Left renal pelvis (tissue), 4 donors: ENCODE measurements at regions not wholly inside any gene's neighbourhood (a gene's known extent, or its start where the extent isn't known, plus 50 kb on each side); places are given as distances from the start of the nearest gene placed in this dataset.
"Not testable (repeated sequence)": the region's sequence is repeated elsewhere in the genome, so short reads cannot be mapped to it uniquely, and the experiment has no call there.

ENCODE experiments used
- DNase-seq, 4 donors: peaks; one replicate each; pipeline ENCODE4 v3.0.0-alpha.2; 2013; ENCODE audit warnings: low read depth in 4 of 4, low spot score in 3 of 4

DNA sequence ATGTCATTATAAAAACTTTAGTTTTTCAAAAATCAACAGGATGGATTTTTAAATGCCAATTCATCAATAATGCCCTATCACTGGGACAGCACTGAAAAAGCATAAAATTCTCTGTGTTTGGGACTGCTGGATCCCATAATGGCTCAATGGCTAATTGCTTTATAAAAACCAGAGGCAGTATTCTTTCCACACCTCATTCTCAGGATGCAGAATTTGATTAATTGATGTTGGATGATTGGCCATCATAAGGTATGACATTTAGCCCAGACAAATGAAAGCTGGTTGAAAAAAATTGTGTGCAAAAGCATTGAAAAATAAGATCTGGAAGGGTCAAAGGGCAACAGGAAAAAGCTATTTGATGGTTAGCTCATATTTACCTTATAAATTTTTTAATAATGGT is 362.2 kb upstream of the SNX7 start:
- no peak for DNase-seq

DNA sequence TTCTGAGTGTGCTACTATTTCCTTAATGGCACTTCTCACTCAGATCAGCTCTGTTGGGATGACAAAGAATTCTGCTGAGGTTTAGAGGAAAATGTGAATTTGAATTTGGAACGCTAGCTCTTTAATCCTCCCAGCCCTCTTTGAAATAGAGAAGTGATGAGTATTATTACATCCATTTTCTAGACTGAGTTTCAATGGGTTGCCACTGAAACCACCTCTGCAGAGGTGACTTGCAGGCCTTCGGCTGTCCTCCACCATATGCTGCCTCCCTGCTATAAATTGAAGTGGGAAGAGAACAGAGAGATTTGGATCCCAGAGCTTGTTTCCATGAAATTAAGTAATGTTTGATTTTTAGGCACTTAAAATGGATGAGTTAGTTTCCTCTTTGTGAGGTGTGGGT is 363.2 kb upstream of the SNX7 start:
- DNase-seq = no peak

GRCh38 chr1:98296681-98297080 is 364.8 kb upstream of the SNX7 start:
- DNase-seq = no peak

DNA sequence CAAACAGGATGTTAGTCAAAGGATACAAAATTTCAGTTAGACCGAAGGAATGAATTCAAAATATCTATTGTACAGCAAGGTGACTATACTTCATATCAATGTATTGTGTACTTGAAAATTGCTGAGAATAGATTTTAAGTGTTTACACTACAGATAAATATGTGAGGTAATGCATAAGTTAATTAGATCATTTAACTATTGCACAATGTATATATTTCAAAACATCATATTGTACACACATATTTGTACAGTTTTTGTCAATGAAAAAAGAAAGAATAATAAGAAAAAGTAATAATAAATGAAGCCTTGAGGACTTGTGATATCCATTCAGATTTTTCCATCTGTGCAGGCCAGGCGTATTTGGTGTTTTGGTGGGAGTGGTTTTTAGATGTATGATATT is 367.4 kb upstream of the SNX7 start:
- no peak for DNase-seq

GRCh38 chr1:98292994-98293393 is 368.5 kb upstream of the SNX7 start:
- DNase-seq = no peak

- no peak for DNase-seq
Observed at GRCh38 chr1:98289311-98289710, 368.5 kb upstream of the DPYD start.

DNA sequence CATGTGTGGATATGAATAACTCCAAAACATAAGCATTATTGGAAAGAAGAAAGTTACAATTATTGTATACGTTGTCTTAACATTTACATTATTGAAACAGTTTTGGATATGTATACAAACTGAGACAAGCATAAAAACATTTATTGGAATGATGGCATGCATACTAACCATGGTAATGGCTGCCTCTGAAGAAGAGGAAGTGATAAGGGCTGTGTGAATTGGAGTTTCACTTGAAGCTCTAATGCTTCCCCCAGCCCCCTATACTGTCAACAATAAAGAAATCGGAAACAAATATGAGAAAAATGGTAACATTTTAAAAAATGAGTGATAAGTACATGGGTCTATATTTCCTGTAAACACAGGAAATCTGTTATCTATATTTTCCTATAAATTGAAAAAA is 367.7 kb upstream of the DPYD start:
- no peak for DNase-seq

- DNase-seq = no peak
Observed at GRCh38 chr1:98287626-98288025, 366.8 kb upstream of the DPYD start.

DNA sequence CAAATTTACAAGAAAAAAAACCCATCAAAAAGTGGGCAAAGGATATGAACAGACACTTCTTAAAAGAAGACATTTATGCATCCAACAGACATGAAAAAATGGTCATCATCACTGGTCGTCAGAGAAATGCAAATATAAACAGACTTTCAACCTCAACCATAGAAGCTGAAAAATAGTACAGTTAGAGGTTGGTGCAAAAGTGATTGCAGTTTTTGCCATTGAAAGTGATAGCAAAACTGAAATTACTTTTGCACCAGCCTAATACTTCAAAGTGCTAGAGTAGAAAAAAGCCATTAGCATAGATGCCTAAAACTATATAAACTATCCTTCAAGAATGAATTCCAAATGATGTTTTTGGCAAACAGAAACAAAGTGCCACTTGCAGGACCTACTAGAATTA is 365.8 kb upstream of the DPYD start:
- DNase-seq = no peak

- DNase-seq = not testable (repeated sequence)
Observed at GRCh38 chr1:98285286-98285685, 364.5 kb upstream of the DPYD start.

- DNase-seq = no peak
Observed at GRCh38 chr1:98280049-98280448, 359.2 kb upstream of the DPYD start.

- DNase-seq = no peak
Observed at GRCh38 chr1:98278055-98278454, 357.2 kb upstream of the DPYD start.

GRCh38 chr1:98277118-98277517 is 356.3 kb upstream of the DPYD start:
- peak in 2 of 4 donors; percentile 5 to 9 for DNase-seq

DNA sequence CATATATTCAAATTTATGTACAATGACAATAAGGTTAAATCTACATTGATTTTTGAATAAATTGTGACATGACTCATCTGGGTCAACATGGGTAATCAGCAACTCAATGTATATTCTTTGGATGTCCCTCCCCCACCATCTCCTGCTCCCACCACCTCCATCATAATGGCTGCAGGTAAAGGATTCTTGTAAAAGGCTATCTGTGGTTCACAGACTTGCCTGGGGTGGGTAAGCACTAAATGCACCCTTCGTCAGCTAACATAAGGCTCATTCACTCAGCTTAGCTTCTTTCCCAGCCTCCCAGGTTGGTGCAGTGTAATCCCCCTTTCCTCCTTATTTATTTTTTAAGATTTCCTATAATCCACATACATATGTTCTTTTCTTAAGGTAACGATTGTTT is 355.7 kb upstream of the DPYD start:
- DNase-seq = no peak

DNA sequence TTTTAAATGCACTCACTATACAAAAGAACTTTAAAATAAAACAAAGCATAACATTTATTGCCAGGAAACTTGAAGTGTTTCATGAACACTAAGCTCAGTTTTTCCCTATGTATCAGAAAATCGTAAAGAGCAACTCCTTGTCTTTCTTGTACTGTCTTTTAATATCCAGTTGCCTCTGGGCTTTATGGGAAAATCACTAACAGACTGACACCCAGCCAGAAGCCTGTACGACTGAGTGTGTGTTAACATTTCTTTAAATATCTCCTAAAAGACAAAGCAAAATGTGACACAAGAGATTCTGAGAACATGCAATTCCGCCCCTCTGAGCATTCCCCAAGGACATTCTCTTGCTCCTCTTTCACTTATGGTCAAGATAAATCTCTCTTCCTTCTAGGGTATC is 347.5 kb upstream of the DPYD start:
- no peak for DNase-seq

- no peak for DNase-seq
Observed at GRCh38 chr1:98267423-98267822, 346.6 kb upstream of the DPYD start.

DNA sequence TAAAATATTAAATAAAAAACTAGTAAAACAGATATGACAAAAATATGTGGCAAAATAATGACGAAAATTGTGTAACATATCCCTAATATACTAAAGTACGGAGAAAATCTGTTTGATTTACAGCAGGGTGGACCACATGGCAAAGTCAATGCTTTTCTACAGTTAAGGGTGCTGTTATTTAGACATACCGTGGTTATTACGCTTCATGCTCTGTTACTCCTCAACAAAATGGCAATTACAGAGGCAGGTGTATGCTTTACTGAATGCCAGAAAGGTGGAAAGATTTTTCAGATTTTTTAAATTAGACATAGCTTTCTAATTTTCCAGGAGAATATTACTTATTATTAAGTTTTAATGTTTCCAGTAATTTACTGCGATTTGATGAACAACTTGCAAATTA is 343.9 kb upstream of the DPYD start:
- no peak for DNase-seq

GRCh38 chr1:98260839-98261238 is 340.0 kb upstream of the DPYD start:
- no peak for DNase-seq

DNA sequence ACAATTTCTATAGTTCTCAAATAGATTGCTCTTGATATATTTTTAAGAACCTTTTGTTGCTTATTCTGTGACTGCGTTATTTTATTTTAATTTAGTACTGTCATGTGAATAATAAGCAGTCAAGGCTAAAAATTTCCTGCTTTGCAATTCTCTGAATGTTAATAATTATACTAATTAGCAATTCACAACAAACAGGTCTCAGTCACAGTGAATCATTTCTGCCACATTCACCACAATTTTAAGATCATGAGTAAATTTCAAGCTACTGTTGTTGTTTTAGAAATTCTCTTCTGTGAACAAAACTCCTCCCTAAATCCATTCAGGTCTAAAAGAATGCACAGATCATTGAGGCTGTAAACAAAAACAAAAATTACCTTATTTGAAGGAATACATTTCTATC is 339.6 kb upstream of the DPYD start:
- DNase-seq = no peak

- no peak for DNase-seq
Observed at GRCh38 chr1:98256700-98257099, 335.9 kb upstream of the DPYD start.

DNA sequence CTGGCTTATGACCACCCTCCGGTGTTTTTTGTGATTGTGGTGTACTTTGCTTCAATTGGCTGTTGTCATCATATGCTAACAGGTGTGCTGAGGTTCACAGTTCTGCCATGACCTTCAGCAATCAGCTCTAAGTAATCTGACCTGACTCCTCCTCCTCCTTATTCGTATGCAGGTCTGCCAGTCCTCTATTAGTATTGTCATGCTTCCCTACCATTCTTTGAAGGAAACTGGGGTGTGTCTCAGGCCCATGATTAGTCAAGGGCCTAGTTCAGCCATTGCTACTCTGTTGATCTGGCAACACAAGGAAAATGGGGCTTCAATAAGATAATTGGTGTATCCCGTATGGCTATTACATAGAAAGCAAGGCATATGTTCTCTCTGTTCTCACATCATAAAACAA is 332.3 kb upstream of the DPYD start:
- no peak for DNase-seq

DNA sequence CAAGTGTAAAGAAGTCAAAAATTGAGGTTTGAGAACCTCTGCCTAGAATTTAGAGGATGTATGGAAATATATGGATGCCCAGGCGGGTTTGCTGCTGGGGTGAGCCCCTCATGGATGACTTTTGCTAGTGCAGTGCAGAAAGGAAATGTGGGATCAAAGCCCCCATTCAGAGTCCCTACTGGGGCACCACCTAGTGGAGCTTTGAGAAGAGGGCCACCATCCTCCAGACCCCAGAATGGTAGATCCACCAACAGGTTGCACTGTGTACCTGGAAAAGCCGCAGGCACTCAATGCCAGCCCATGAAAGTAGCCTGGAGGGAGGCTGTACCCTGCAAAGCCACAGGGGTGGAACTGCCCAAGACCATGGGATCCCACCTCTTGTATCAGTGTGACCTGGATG is 330.7 kb upstream of the DPYD start:
- no peak for DNase-seq

DNA sequence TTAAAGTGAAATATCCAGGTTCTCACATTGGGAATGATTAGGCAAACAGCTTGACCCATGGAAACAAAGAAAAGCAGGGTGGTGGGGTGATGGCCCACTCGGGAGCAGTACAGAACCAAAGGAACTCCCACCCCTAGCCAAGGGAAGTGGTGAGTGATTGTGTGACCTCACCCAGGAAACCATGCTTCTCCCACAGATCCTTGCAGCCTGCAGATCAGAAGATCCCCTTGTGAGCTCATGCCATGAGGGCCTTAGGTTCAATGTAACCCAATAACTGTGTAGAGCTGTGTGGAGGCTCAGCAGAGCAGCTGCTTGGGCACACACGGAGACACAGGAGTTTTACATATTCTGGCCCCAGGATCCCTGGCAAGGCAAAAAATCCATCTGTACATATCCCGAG is 311.8 kb upstream of the DPYD start:
- no peak for DNase-seq

- DNase-seq = no peak
Observed at GRCh38 chr1:98222706-98223105, 301.9 kb upstream of the DPYD start.
